Keratinocyte (primary cell): ENCODE measurements at regions not wholly inside any gene's neighbourhood (a gene's known extent, or its start where the extent isn't known, plus 50 kb on each side); places are given as distances from the start of the nearest gene placed in this dataset.

Source experiments
- DNase-seq: peaks from one replicate; pipeline ENCODE4 v3.0.0-alpha.2; 2011; ENCODE audit warnings: low read depth, missing footprints, low spot score
- FAIRE-seq: peaks from 2 replicates; lab custom pipeline; 2011; peaks lifted over from hg19 to GRCh38; lab: Jason Lieb, UNC
- H2AFZ ChIP-seq: 2 replicates; pipeline ENCODE4 v1.6.0; 2012; ENCODE audit warnings: low read length, control low read depth, inconsistent platforms; ENCODE audit not compliant: control insufficient read depth
- H3K27ac ChIP-seq: 2 replicates; pipeline ENCODE4 v1.5.1; 2011; ENCODE audit warnings: low read length; ENCODE audit not compliant: control insufficient read depth, insufficient read depth
- H3K27me3 ChIP-seq: 3 replicates; pipeline ENCODE4 v1.6.0; 2011; ENCODE audit warnings: low read length; ENCODE audit not compliant: control insufficient read depth, insufficient read depth; ENCODE audit errors: extremely low read depth
- H3K36me3 ChIP-seq, 2 experiments: 2 replicates in 1 of 2; 3 replicates in 1 of 2; pipeline ENCODE4 v1.5.1; 2011; ENCODE audit warnings: low read length in 2 of 2, mild to moderate bottlenecking in 1 of 2; ENCODE audit not compliant: control insufficient read depth in 2 of 2, insufficient read depth in 2 of 2; ENCODE audit errors: extremely low read depth in 1 of 2
- H3K4me1 ChIP-seq: 3 replicates; pipeline ENCODE4 v1.5.1; 2011; ENCODE audit warnings: low read length; ENCODE audit not compliant: control insufficient read depth, insufficient read depth; ENCODE audit errors: extremely low read depth
- H3K4me2 ChIP-seq: 3 replicates; pipeline ENCODE4 v1.6.0; 2011; ENCODE audit warnings: low read depth, low read length; ENCODE audit not compliant: control insufficient read depth, insufficient read depth; ENCODE audit errors: extremely low read depth
- H3K4me3 ChIP-seq, 3 experiments: fragments of 200-600 bp in 1 of 3; sonication (generic) in 1 of 3; 2 replicates in 2 of 3; 3 replicates in 1 of 3; pipeline ENCODE4 v1.5.1; 2011 to 2016; ENCODE audit warnings: low read length in 3 of 3, mild to moderate bottlenecking in 3 of 3, control low read depth in 2 of 3, inconsistent platforms in 1 of 3, low read depth in 1 of 3, mixed read lengths in 1 of 3, mixed run types in 1 of 3, moderate library complexity in 1 of 3; ENCODE audit not compliant: control insufficient read depth in 2 of 3, insufficient read depth in 2 of 3; ENCODE audit errors: extremely low read depth in 1 of 3
- H3K79me2 ChIP-seq: 2 replicates; pipeline ENCODE4 v1.6.0; 2012; ENCODE audit warnings: low read length; ENCODE audit not compliant: control insufficient read depth, insufficient read depth
- H3K9ac ChIP-seq: 3 replicates; pipeline ENCODE4 v1.6.0; 2011; ENCODE audit warnings: low read length; ENCODE audit not compliant: control insufficient read depth, insufficient read depth; ENCODE audit errors: extremely low read depth
- H3K9me1 ChIP-seq: 3 replicates; pipeline ENCODE4 v1.6.0; 2011; ENCODE audit warnings: low read length; ENCODE audit not compliant: control insufficient read depth, insufficient read depth; ENCODE audit errors: extremely low read depth
- H3K9me3 ChIP-seq: 2 replicates; pipeline ENCODE4 v1.5.1; 2012; ENCODE audit warnings: low read depth, low read length; ENCODE audit not compliant: control insufficient read depth
- H4K20me1 ChIP-seq: 3 replicates; pipeline ENCODE4 v1.6.0; 2011; ENCODE audit warnings: low read length; ENCODE audit not compliant: control insufficient read depth, insufficient read depth; ENCODE audit errors: extremely low read depth
- EZH2 ChIP-seq: IDR thresholded peaks from one replicate; pipeline ENCODE4 v1.6.1; 2012; ENCODE audit warnings: inconsistent platforms, mild to moderate bottlenecking, low read length, moderate library complexity
- dilution Hi-C: fragments of 300-500 bp; cut with MboI; formaldehyde crosslinking; loops from one replicate; pipeline ENCODE4 v1.7.0; 2020; ENCODE audit warnings: low sequenced_read_pairs; ENCODE audit not compliant: extremely low pct_ligation_motif_present
- TF ChIP-seq, protein P1 (sequence below), 3 experiments: IDR thresholded peaks in 1 of 3; conservative IDR thresholded peaks in 1 of 3; optimal IDR thresholded peaks in 1 of 3; 2 replicates in 2 of 3; 3 replicates in 1 of 3; pipeline versions ENCODE3 to v1.5.1; 2011; ENCODE audit warnings: low read length in 3 of 3, mild to moderate bottlenecking in 3 of 3, moderate library complexity in 2 of 3, control low read depth in 1 of 3, inconsistent platforms in 1 of 3; ENCODE audit not compliant: insufficient read depth in 2 of 3; ENCODE audit errors: extremely low read depth in 1 of 3

DNA sequence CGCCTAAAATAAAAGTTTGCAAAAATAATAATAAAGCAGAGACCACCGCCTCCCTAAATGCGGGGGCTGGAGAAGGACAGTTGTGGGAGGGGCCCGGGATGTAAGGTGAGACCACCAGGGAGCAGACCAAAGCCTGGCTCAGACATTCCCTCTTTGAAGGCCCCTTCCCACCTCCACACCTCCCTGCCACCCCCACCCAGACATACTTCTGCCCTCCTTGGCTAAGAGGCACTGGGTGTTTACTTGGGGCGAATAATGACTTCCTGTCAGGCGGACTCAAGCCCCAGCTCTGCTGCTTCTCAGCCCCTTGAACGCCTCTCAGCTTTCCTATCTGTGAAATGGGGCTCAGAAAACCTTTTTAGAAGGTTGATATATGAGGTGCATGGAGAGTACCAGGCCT is 58.8 kb upstream of the GGTA1 start:
- H3K4me3 ChIP-seq: no peak overlapping the region
- no peak overlapping the region for H2AFZ ChIP-seq
- H4K20me1 ChIP-seq: no peaks in the 10 kb centered on the region
- H3K79me2 ChIP-seq: no peaks in the 10 kb centered on the region
- DNase-seq (no peak), FAIRE-seq (no peak)
- no peak overlapping the region for H3K27ac ChIP-seq
- no peaks in the 10 kb centered on the region for H3K36me3 ChIP-seq
- peaks cover 3% of the 10 kb centered on the region for H3K27me3 ChIP-seq
- no peak overlapping the region for H3K4me2 ChIP-seq
- no peaks in the 10 kb centered on the region for H3K9me1 ChIP-seq
- dilution Hi-C loops: no loop called here
- no peaks in the 10 kb centered on the region for H3K9me3 ChIP-seq
- no peak overlapping the region for H3K9ac ChIP-seq
- TF ChIP-seq, protein P1, sequence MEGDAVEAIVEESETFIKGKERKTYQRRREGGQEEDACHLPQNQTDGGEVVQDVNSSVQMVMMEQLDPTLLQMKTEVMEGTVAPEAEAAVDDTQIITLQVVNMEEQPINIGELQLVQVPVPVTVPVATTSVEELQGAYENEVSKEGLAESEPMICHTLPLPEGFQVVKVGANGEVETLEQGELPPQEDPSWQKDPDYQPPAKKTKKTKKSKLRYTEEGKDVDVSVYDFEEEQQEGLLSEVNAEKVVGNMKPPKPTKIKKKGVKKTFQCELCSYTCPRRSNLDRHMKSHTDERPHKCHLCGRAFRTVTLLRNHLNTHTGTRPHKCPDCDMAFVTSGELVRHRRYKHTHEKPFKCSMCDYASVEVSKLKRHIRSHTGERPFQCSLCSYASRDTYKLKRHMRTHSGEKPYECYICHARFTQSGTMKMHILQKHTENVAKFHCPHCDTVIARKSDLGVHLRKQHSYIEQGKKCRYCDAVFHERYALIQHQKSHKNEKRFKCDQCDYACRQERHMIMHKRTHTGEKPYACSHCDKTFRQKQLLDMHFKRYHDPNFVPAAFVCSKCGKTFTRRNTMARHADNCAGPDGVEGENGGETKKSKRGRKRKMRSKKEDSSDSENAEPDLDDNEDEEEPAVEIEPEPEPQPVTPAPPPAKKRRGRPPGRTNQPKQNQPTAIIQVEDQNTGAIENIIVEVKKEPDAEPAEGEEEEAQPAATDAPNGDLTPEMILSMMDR (optimal IDR thresholded peaks at IDR 0.05 in 1 of 3, IDR thresholded peaks at IDR 0.05 in 1 of 3, conservative IDR thresholded peaks at IDR 0.05 in 1 of 3; ENCODE audit: extremely low read depth in 1 of 3, insufficient read depth in 2 of 3, low read length in 3 of 3): no peak
- no peak for TF ChIP-seq EZH2
- peaks cover 7% of the 10 kb centered on the region for H3K4me1 ChIP-seq

DNA sequence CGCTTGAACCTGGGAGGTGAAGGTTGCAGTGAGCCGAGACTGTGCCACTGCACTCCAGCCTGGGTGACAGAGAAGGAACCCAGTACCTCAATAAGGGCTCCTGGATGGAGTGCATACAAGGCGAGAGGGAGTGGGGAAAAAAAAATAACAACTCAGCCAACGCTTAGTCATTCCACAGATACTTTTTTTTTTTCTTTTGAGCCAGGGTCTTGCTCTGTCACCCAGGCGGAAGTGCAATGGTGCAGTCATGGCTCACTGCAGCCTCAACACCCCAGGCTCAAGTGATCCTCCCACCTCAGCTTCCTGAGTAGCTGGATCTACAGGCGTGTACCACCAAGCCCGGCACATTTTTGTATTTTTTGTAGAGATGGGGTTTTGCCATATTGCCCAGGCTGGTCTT is 59.5 kb upstream of the GGTA1 start:
- no peaks in the 10 kb centered on the region for H3K79me2 ChIP-seq
- DNase-seq (no peak), FAIRE-seq (no peak)
- no peaks in the 10 kb centered on the region for H3K36me3 ChIP-seq
- TF ChIP-seq, protein P1 (optimal IDR thresholded peaks at IDR 0.05 in 1 of 3, IDR thresholded peaks at IDR 0.05 in 1 of 3, conservative IDR thresholded peaks at IDR 0.05 in 1 of 3; ENCODE audit: extremely low read depth in 1 of 3, insufficient read depth in 2 of 3, low read length in 3 of 3): no peak
- no peak for TF ChIP-seq EZH2
- dilution Hi-C loops: no loop called here
- H3K4me2 ChIP-seq: no peak overlapping the region
- no peaks in the 10 kb centered on the region for H4K20me1 ChIP-seq
- H3K9me3 ChIP-seq: no peaks in the 10 kb centered on the region
- H3K27ac ChIP-seq: no peak overlapping the region
- no peak overlapping the region for H3K9ac ChIP-seq
- H3K4me1 ChIP-seq: peaks cover 7% of the 10 kb centered on the region
- no peak overlapping the region for H2AFZ ChIP-seq
- H3K4me3 ChIP-seq: no peak overlapping the region
- no peaks in the 10 kb centered on the region for H3K9me1 ChIP-seq
- peaks cover 3% of the 10 kb centered on the region for H3K27me3 ChIP-seq
